Activated naive CD4-positive, alpha-beta T cell treated with anti-CD3 and anti-CD28 coated beads, Interleukin-2, amount 10 ng/mL, durations not matched to agents 7 days and 5 days (primary cell): ENCODE measurements at regions not wholly inside any gene's neighbourhood (a gene's known extent, or its start where the extent isn't known, plus 50 kb on each side); places are given as distances from the start of the nearest gene placed in this dataset.
A peak's percentile ranks its signal among the peaks of the same experiment; 100 is the strongest.
"Not testable (repeated sequence)": the region's sequence is repeated elsewhere in the genome, so short reads cannot be mapped to it uniquely, and the experiment has no call there.

Experiments used
- CTCF ChIA-PET: fragments of 350-600 bp; sonication (Branson Sonifier 250); formaldehyde crosslinking; loops from one replicate; lab custom pipeline; 2021; ENCODE audit warnings: antibody characterized with exemption; lab: Charles Lee
- DNase-seq: peaks from one replicate; pipeline ENCODE4 v3.0.0-alpha.2; 2020
- H3K27ac Mint-ChIP-seq: one replicate; pipeline ENCODE4 v1.8.0; 2021; ENCODE audit warnings: mild to moderate bottlenecking, moderate library complexity, mixed read lengths
- H3K27me3 Mint-ChIP-seq: one replicate; pipeline ENCODE4 v1.8.0; 2021; ENCODE audit warnings: mild to moderate bottlenecking, mixed read lengths
- H3K36me3 Mint-ChIP-seq: one replicate; pipeline ENCODE4 v1.8.0; 2021; ENCODE audit warnings: mixed read lengths
- H3K4me1 Mint-ChIP-seq: one replicate; pipeline ENCODE4 v1.8.0; 2021; ENCODE audit warnings: mixed read lengths
- H3K4me3 Mint-ChIP-seq: one replicate; pipeline ENCODE4 v1.8.0; 2021; ENCODE audit warnings: mild to moderate bottlenecking, moderate library complexity, mixed read lengths
- H3K9me3 Mint-ChIP-seq: one replicate; pipeline ENCODE4 v1.8.0; 2021; ENCODE audit warnings: mixed read lengths

- Mint-ChIP-seq H3K27me3 (peaks cover 98% of the 10 kb centered on the region), H3K4me3 (no peak overlapping the region), H3K9me3 (no peaks in the 10 kb centered on the region), H3K36me3 (no peaks in the 10 kb centered on the region), H3K4me1 (no peaks in the 10 kb centered on the region), H3K27ac (no peak overlapping the region)
- DNase-seq: no peak
- CTCF ChIA-PET: interaction anchor here (1.0 kb wide), 1 partner anchor 56 kb away, joined by 3 read pairs; no protein-coding TSS in a partner anchor
Observed at GRCh38 chr5:138635265-138635664, 60.1 kb upstream of the HSPA9 start.

GRCh38 chr5:138634804-138635203, 59.6 kb upstream of the HSPA9 start:
- H3K36me3 Mint-ChIP-seq, CTCF ChIA-PET, H3K9me3 Mint-ChIP-seq, H3K4me3 Mint-ChIP-seq, H3K27ac Mint-ChIP-seq, H3K4me1 Mint-ChIP-seq, DNase-seq: not testable (repeated sequence)
- peaks cover 96% of the 10 kb centered on the region for H3K27me3 Mint-ChIP-seq

- H3K36me3 Mint-ChIP-seq: no peaks in the 10 kb centered on the region
- no peaks in the 10 kb centered on the region for H3K4me1 Mint-ChIP-seq
- H3K27ac Mint-ChIP-seq: peak overlapping the region; percentile 33
- no peak overlapping the region for H3K4me3 Mint-ChIP-seq
- DNase-seq: no peak
- H3K27me3 Mint-ChIP-seq: peaks cover 91% of the 10 kb centered on the region
- CTCF ChIA-PET: interaction anchor here (1.0 to 1.2 kb wide), 2 partner anchors 18 to 51 kb away, joined by 3 to 4 read pairs; no protein-coding TSS in a partner anchor
- H3K9me3 Mint-ChIP-seq: no peaks in the 10 kb centered on the region
Observed at GRCh38 chr5:138632900-138633489, 57.8 kb upstream of the HSPA9 start.

- Mint-ChIP-seq H3K36me3 (no peaks in the 10 kb centered on the region), H3K27me3 (peaks cover 85% of the 10 kb centered on the region), H3K27ac (no peak overlapping the region), H3K9me3 (no peaks in the 10 kb centered on the region), H3K4me3 (no peak overlapping the region), H3K4me1 (no peaks in the 10 kb centered on the region)
- CTCF ChIA-PET: no interaction called here
- DNase-seq: no peak
Observed at GRCh38 chr5:138631096-138631928, 56.1 kb upstream of the HSPA9 start.

- CTCF ChIA-PET: no interaction called here
- Mint-ChIP-seq H3K36me3 (no peaks in the 10 kb centered on the region), H3K27me3 (peaks cover 80% of the 10 kb centered on the region)
Observed at GRCh38 chr5:138629392-138629791, 54.2 kb upstream of the HSPA9 start.

GRCh38 chr5:138626333-138626944, 51.2 kb upstream of the HSPA9 start:
- Mint-ChIP-seq H3K4me3 (no peak overlapping the region), H3K27ac (no peak overlapping the region), H3K27me3 (peaks cover 79% of the 10 kb centered on the region), H3K4me1 (no peaks in the 10 kb centered on the region), H3K9me3 (no peaks in the 10 kb centered on the region), H3K36me3 (no peaks in the 10 kb centered on the region)
- CTCF ChIA-PET: no interaction called here
- DNase-seq: no peak

More at GRCh38 chr5:138629392-138629791, 54.2 kb upstream of the HSPA9 start:
- DNase-seq: no peak
- Mint-ChIP-seq H3K4me3 (no peak overlapping the region), H3K4me1 (no peaks in the 10 kb centered on the region), H3K27ac (no peak overlapping the region), H3K9me3 (no peaks in the 10 kb centered on the region)

- Mint-ChIP-seq H3K27me3 (peaks cover 74% of the 10 kb centered on the region), H3K4me1 (no peaks in the 10 kb centered on the region), H3K9me3 (no peaks in the 10 kb centered on the region), H3K36me3 (no peaks in the 10 kb centered on the region), H3K27ac (no peak overlapping the region), H3K4me3 (no peak overlapping the region)
- CTCF ChIA-PET: no interaction called here
- no peak for DNase-seq
Observed at GRCh38 chr5:138625134-138625533, 49.9 kb upstream of the HSPA9 start.
